Activated CD4-positive, alpha-beta memory T cell treated with anti-CD3 and anti-CD28 coated beads for 36 hours (primary cell): ENCODE measurements at regions not wholly inside any gene's neighbourhood (a gene's known extent, or its start where the extent isn't known, plus 50 kb on each side); places are given as distances from the start of the nearest gene placed in this dataset.

Experiments
- CTCF ChIA-PET: fragments of 350-600 bp; sonication (Branson Sonifier 250); formaldehyde crosslinking; loops from one replicate; lab custom pipeline; 2021; ENCODE audit warnings: antibody characterized with exemption, inconsistent platforms; lab: Charles Lee
- POLR2A ChIA-PET: fragments of 350-600 bp; sonication (Branson Sonifier 250); formaldehyde crosslinking; loops from one replicate; lab custom pipeline; 2021; ENCODE audit warnings: antibody characterized with exemption; lab: Charles Lee
- DNase-seq: peaks from one replicate; pipeline ENCODE4 v3.0.0-alpha.2; 2020
- H3K27ac Mint-ChIP-seq: one replicate; pipeline ENCODE4 v1.8.0; 2021; ENCODE audit warnings: mixed read lengths
- H3K27me3 Mint-ChIP-seq: one replicate; pipeline ENCODE4 v1.8.0; 2021; ENCODE audit warnings: mixed read lengths
- H3K36me3 Mint-ChIP-seq: one replicate; pipeline ENCODE4 v1.8.0; 2021; ENCODE audit warnings: mixed read lengths
- H3K4me1 Mint-ChIP-seq: one replicate; pipeline ENCODE4 v1.8.0; 2021; ENCODE audit warnings: low read depth, mixed read lengths
- H3K4me3 Mint-ChIP-seq: one replicate; pipeline ENCODE4 v1.8.0; 2021; ENCODE audit warnings: mild to moderate bottlenecking, mixed read lengths
- H3K9me3 Mint-ChIP-seq: one replicate; pipeline ENCODE4 v1.8.0; 2021; ENCODE audit warnings: mixed read lengths
- intact Hi-C: fragments of 100-400 bp; cut with micrococcal nuclease; formaldehyde crosslinking; loops from one replicate; pipeline ENCODE4 v1.15.1; 2023

- no peak for DNase-seq
- intact Hi-C loops = no loop called here
- Mint-ChIP-seq H3K4me3 (no peak overlapping the region), H3K4me1 (no peaks in the 10 kb centered on the region), H3K36me3 (no peaks in the 10 kb centered on the region), H3K27ac (no peak overlapping the region), H3K9me3 (no peaks in the 10 kb centered on the region), H3K27me3 (no peaks in the 10 kb centered on the region)
- CTCF ChIA-PET = no interaction called here
- POLR2A ChIA-PET = no interaction called here
Measured at GRCh38 chr13:53127373-53127772, 98.8 kb downstream of the OLFM4 start.

- no peak overlapping the region for H3K4me3 Mint-ChIP-seq
- POLR2A ChIA-PET = no interaction called here
- H3K4me1 Mint-ChIP-seq = no peaks in the 10 kb centered on the region
- no peak for DNase-seq
- CTCF ChIA-PET = interaction anchor here (1.1 kb wide), 1 partner anchor 22 kb away, joined by 6 read pairs; no protein-coding TSS in a partner anchor
- H3K27me3 Mint-ChIP-seq = no peaks in the 10 kb centered on the region
- H3K9me3 Mint-ChIP-seq = no peaks in the 10 kb centered on the region
- H3K27ac Mint-ChIP-seq = no peak overlapping the region
- intact Hi-C loops = no loop called here
- no peaks in the 10 kb centered on the region for H3K36me3 Mint-ChIP-seq
Measured at GRCh38 chr13:53129864-53130393, 101.3 kb downstream of the OLFM4 start.

GRCh38 chr13:53131361-53131760 lies 102.7 kb downstream of the OLFM4 start:
- Mint-ChIP-seq H3K4me3 (no peak overlapping the region), H3K9me3 (no peaks in the 10 kb centered on the region), H3K4me1 (no peaks in the 10 kb centered on the region), H3K36me3 (no peaks in the 10 kb centered on the region), H3K27ac (no peak overlapping the region), H3K27me3 (no peaks in the 10 kb centered on the region)
- intact Hi-C loops = no loop called here
- no peak for DNase-seq
- ChIA-PET POLR2A (no interaction called here), CTCF (no interaction called here)

- no peak for DNase-seq
- peaks cover 2% of the 10 kb centered on the region for H3K27me3 Mint-ChIP-seq
- H3K36me3 Mint-ChIP-seq = no peaks in the 10 kb centered on the region
- ChIA-PET CTCF (no interaction called here), POLR2A (no interaction called here)
- no peaks in the 10 kb centered on the region for H3K9me3 Mint-ChIP-seq
- no peaks in the 10 kb centered on the region for H3K4me1 Mint-ChIP-seq
- H3K4me3 Mint-ChIP-seq = no peak overlapping the region
- intact Hi-C loops = no loop called here
- no peak overlapping the region for H3K27ac Mint-ChIP-seq
Measured at GRCh38 chr13:53135301-53135700, 106.7 kb downstream of the OLFM4 start.

DNA sequence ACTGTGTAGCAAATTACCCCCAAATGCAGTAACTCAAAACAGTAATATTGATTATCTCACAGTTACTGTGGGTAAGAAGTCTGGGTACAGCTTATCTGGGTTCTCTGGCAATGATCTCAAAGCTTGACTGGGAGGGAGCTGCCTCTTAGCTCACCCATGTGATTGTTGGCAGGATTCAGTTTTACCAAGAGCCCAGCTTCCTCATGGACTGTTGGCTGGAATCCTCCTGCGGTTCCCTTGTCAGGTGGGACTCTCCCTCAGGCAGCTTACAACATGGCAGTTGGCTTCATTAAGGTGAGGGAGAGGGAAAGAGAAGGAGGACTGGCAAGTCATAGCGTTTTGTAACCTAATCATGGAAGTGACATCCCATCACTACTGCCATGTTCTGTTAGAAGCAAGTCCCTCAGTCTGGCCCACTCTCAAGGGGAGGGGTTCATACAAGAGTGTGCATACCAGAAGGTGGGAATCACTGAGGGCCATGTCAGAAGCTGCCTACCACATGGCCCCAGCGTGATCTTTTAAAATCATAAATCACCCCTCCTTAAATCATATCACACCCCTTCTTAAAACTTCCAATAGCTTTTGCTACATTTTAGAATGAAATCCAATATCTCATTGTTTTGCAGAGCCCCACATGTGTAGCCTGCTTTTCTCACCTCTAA lies 108.1 kb downstream of the OLFM4 start:
- ChIA-PET CTCF (interaction anchor here (1.0 kb wide), 1 partner anchor 32 kb away, joined by 3 read pairs; no protein-coding TSS in a partner anchor), POLR2A (no interaction called here)
- H3K4me1 Mint-ChIP-seq = no peaks in the 10 kb centered on the region

GRCh38 chr13:53137779-53138178 lies 109.2 kb downstream of the OLFM4 start:
- H3K4me3 Mint-ChIP-seq = no peak overlapping the region
- no peak for DNase-seq
- POLR2A ChIA-PET = no interaction called here
- intact Hi-C loops = no loop called here
- CTCF ChIA-PET = interaction anchor here (1.0 kb wide), 1 partner anchor 33 kb away, joined by 3 read pairs; no protein-coding TSS in a partner anchor
- peaks cover 2% of the 10 kb centered on the region for H3K27me3 Mint-ChIP-seq
- no peaks in the 10 kb centered on the region for H3K36me3 Mint-ChIP-seq
- H3K27ac Mint-ChIP-seq = no peak overlapping the region
- H3K9me3 Mint-ChIP-seq = no peaks in the 10 kb centered on the region
- H3K4me1 Mint-ChIP-seq = no peaks in the 10 kb centered on the region

More for the DNA sequence above, 108.1 kb downstream of the OLFM4 start:
- intact Hi-C loops = no loop called here
- Mint-ChIP-seq H3K9me3 (no peaks in the 10 kb centered on the region), H3K4me3 (no peak overlapping the region), H3K36me3 (no peaks in the 10 kb centered on the region), H3K27ac (no peak overlapping the region), H3K27me3 (peaks cover 2% of the 10 kb centered on the region)
- no peak for DNase-seq

GRCh38 chr13:53138376-53139036 lies 109.9 kb downstream of the OLFM4 start:
- H3K9me3 Mint-ChIP-seq = no peaks in the 10 kb centered on the region
- DNase-seq = no peak
- peaks cover 2% of the 10 kb centered on the region for H3K27me3 Mint-ChIP-seq
- ChIA-PET POLR2A (no interaction called here), CTCF (no interaction called here)
- H3K4me1 Mint-ChIP-seq = no peaks in the 10 kb centered on the region
- intact Hi-C loops = no loop called here
- H3K27ac Mint-ChIP-seq = no peak overlapping the region
- no peaks in the 10 kb centered on the region for H3K36me3 Mint-ChIP-seq
- H3K4me3 Mint-ChIP-seq = no peak overlapping the region

DNA sequence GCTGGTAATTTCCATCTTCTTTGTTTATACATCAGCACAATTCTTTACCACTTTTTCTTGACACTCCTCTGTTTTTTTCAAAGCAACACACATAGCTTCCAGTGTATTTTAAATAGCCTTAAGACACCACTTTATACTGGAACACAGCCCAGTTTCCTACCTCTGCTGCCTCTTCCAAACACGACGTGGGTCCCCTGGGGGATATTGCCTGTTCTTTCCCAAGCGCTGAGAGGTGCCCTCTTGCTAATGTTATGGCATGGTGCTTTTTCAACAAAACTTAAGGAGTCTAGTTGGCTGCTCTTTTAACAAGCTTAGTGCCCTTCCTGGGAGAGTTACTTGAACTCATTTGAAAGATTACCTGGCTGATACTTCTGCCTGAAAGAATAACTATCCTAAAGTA lies 112.7 kb downstream of the OLFM4 start:
- intact Hi-C loops = no loop called here
- Mint-ChIP-seq H3K9me3 (no peaks in the 10 kb centered on the region), H3K36me3 (no peaks in the 10 kb centered on the region), H3K4me3 (no peak overlapping the region), H3K27me3 (peaks cover 2% of the 10 kb centered on the region), H3K27ac (no peak overlapping the region), H3K4me1 (no peaks in the 10 kb centered on the region)
- DNase-seq = no peak
- ChIA-PET POLR2A (no interaction called here), CTCF (interaction anchor here (1.2 kb wide), 1 partner anchor 10 kb away, joined by 4 read pairs; no protein-coding TSS in a partner anchor)

- DNase-seq = no peak
- H3K4me3 Mint-ChIP-seq = no peak overlapping the region
- H3K9me3 Mint-ChIP-seq = no peaks in the 10 kb centered on the region
- no peak overlapping the region for H3K27ac Mint-ChIP-seq
- ChIA-PET POLR2A (no interaction called here), CTCF (no interaction called here)
- intact Hi-C loops = no loop called here
- H3K36me3 Mint-ChIP-seq = no peaks in the 10 kb centered on the region
- peaks cover 2% of the 10 kb centered on the region for H3K27me3 Mint-ChIP-seq
- H3K4me1 Mint-ChIP-seq = no peaks in the 10 kb centered on the region
Measured at GRCh38 chr13:53142306-53142705, 113.7 kb downstream of the OLFM4 start.

DNA sequence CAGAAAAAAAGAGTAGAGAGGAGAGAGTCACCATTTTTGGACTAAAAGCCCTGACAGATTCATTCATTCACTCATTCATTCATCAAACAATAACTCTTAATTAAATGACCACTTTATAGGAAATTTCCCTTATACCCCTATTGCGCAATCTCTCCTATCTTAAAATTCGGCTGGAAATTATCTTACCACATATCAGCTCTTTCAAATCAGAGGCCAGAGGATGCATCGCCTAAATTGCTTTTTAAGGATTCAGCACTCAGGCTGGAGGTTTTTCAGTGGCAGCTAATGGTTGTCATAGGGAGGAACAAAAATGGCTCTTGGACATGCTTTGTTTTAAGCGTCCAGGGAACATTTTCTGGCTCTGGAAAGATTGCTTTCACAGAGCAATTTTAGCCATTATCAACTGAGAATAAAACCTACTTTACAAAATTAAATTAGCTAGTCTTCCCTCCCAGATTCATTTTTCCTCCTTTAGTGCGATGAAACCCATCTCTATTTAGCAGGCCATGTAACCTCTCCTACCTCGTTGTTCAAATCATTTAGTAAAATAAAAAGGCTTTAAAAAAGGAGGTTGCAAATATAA lies 115.2 kb downstream of the OLFM4 start:
- CTCF ChIA-PET = no interaction called here
- DNase-seq = no peak
- Mint-ChIP-seq H3K27me3 (no peaks in the 10 kb centered on the region), H3K4me1 (no peaks in the 10 kb centered on the region), H3K36me3 (no peaks in the 10 kb centered on the region), H3K4me3 (no peak overlapping the region), H3K27ac (no peak overlapping the region), H3K9me3 (no peaks in the 10 kb centered on the region)
- intact Hi-C loops = no loop called here
- POLR2A ChIA-PET = no interaction called here

DNA sequence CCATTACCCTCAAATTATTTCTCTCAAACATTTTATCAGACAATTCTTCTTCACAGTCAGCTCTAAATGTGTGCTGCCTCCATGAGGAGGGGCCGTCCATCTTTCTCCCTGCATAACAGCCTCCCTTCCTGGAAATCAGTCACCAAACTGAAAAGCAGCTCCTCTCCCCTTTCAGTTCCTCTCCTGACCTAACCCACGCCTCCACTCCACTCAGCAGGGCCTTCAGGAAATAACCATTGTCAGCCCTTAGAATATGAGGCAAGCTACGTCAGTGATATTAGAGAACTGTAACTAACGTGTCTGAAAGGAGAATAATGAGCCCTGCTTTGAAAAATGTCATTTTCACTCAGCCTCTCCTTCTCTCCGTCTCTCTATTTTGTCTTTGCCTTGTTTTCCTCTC lies 116.2 kb downstream of the OLFM4 start:
- Mint-ChIP-seq H3K4me1 (no peaks in the 10 kb centered on the region), H3K9me3 (no peaks in the 10 kb centered on the region), H3K27me3 (no peaks in the 10 kb centered on the region), H3K27ac (no peak overlapping the region), H3K36me3 (no peaks in the 10 kb centered on the region), H3K4me3 (no peak overlapping the region)
- no peak for DNase-seq
- CTCF ChIA-PET = no interaction called here
- intact Hi-C loops = no loop called here
- POLR2A ChIA-PET = no interaction called here

DNA sequence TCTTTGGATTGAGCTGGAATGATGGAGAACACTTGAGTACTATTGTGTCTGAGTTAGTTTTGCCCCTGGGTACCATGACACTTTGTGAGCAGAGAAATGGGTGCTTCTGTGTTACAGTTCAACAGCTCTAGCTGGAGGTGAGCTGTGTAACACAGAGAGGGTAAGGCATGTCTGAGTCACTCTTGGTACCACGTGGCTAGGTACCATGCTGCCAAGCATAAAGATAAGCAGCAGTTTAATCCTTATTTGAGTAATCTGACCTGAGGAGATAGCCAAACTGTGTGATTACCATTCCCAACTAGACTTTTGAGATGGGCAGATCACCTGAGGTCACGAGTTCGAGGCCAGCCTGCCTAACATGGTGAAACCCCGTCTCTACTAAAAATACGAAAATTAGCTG lies 122.0 kb downstream of the OLFM4 start:
- Mint-ChIP-seq H3K9me3 (no peaks in the 10 kb centered on the region), H3K27me3 (peaks cover 12% of the 10 kb centered on the region), H3K4me3 (no peak overlapping the region), H3K36me3 (no peaks in the 10 kb centered on the region), H3K27ac (no peak overlapping the region), H3K4me1 (no peaks in the 10 kb centered on the region)
- intact Hi-C loops = loop anchor here (5.0 kb wide), 1 partner anchor 483 kb away; no protein-coding TSS in a partner anchor
- ChIA-PET CTCF (no interaction called here), POLR2A (no interaction called here)
- DNase-seq = no peak
